SK-N-SH (cell line): ENCODE measurements at regions not wholly inside any gene's neighbourhood (a gene's known extent, or its start where the extent isn't known, plus 50 kb on each side); places are given as distances from the start of the nearest gene placed in this dataset.

Experiments used
- CTCF ChIA-PET: fragments of 300-600, 350-600 bp; formaldehyde crosslinking; extraction: SDS; loops from one replicate; lab custom pipeline; 2021; lab: Yijun Ruan, JAX
- POLR2A ChIA-PET: fragments of 350-600 bp; sonication (Branson Sonifier 250); formaldehyde crosslinking; extraction: SDS; loops from one replicate; lab custom pipeline; 2020; ENCODE audit warnings: antibody characterized with exemption, inconsistent platforms; lab: Yijun Ruan, JAX
- DNase-seq: peaks from one replicate; pipeline ENCODE4 v3.0.0; 2012
- H2AFZ ChIP-seq: fragments of 200-600 bp; sonication (generic); 2 replicates; pipeline ENCODE4 v1.8.1; 2016; ENCODE audit warnings: antibody characterized with exemption, mild to moderate bottlenecking, low read depth
- H3F3A ChIP-seq: fragments of 200-600 bp; sonication (generic); replicated peaks from 2 replicates; pipeline ENCODE3; 2016; ENCODE audit warnings: antibody characterized with exemption, mild to moderate bottlenecking; ENCODE audit not compliant: insufficient read depth
- H3K27ac ChIP-seq, 2 experiments: fragments of 200-500 bp in 1 of 2; fragments of 200-600 bp in 1 of 2; sonication (Bioruptor generic) in 1 of 2; sonication (generic), shearing (Covaris generic) in 1 of 2; 2 replicates each; pipeline versions ENCODE4 v1.5.1 to v1.6.1; 2014 to 2016; ENCODE audit warnings: low read depth in 2 of 2, inconsistent platforms in 1 of 2, low read length in 1 of 2, mild to moderate bottlenecking in 1 of 2, mixed read lengths in 1 of 2
- H3K27me3 ChIP-seq: fragments of 200-600 bp; sonication (generic), shearing (Covaris generic); 2 replicates; pipeline ENCODE4 v1.6.1; 2016; ENCODE audit warnings: mixed run types; ENCODE audit not compliant: insufficient read depth
- H3K36me3 ChIP-seq, 2 experiments: fragments of 200-500 bp in 1 of 2; fragments of 200-600 bp in 1 of 2; sonication (Bioruptor generic) in 1 of 2; sonication (generic) in 1 of 2; replicated peaks in 1 of 2; 2 replicates each; pipeline versions ENCODE3 to v1.5.1; 2014 to 2016; ENCODE audit warnings: low read length in 1 of 2, mild to moderate bottlenecking in 1 of 2; ENCODE audit not compliant: insufficient read depth in 2 of 2, control insufficient read depth in 1 of 2
- H3K4me1 ChIP-seq, 2 experiments: fragments of 200-500 bp in 1 of 2; fragments of 200-600 bp in 1 of 2; sonication (Bioruptor generic) in 1 of 2; sonication (generic), shearing (Covaris generic) in 1 of 2; 2 replicates each; pipeline versions ENCODE4 v1.5.1 to v1.6.1; 2014 to 2016; ENCODE audit warnings: low read depth in 1 of 2, low read length in 1 of 2, mixed run types in 1 of 2; ENCODE audit not compliant: insufficient read depth in 2 of 2, control insufficient read depth in 1 of 2
- H3K4me2 ChIP-seq: fragments of 200-600 bp; sonication (generic), shearing (Covaris generic); 2 replicates; pipeline ENCODE4 v1.6.1; 2017; ENCODE audit warnings: mixed run types
- H3K4me3 ChIP-seq, 2 experiments: fragments of 200-500 bp in 1 of 2; fragments of 200-600 bp in 1 of 2; sonication (Bioruptor generic) in 1 of 2; sonication (generic), shearing (Covaris generic) in 1 of 2; 2 replicates each; pipeline versions ENCODE4 v1.5.1 to v1.8.1; 2014 to 2016; ENCODE audit warnings: low read depth in 2 of 2, inconsistent platforms in 1 of 2, low read length in 1 of 2, mild to moderate bottlenecking in 1 of 2, mixed read lengths in 1 of 2, moderate library complexity in 1 of 2
- H3K79me2 ChIP-seq: fragments of 200-600 bp; sonication (generic); 2 replicates; pipeline ENCODE4 v1.8.1; 2017; ENCODE audit warnings: mild to moderate bottlenecking; ENCODE audit not compliant: insufficient read depth
- H3K9ac ChIP-seq: fragments of 200-600 bp; sonication (generic); 2 replicates; pipeline ENCODE4 v1.6.1; 2017; ENCODE audit warnings: mixed run types
- H3K9me2 ChIP-seq: fragments of 200-600 bp; sonication (generic); 2 replicates; pipeline ENCODE4 v1.6.1; 2017; ENCODE audit warnings: mixed run types
- H3K9me3 ChIP-seq: fragments of 200-600 bp; sonication (generic); 2 replicates; pipeline ENCODE4 v1.6.1; 2017; ENCODE audit warnings: mixed run types, mild to moderate bottlenecking, moderate library complexity
- H4K20me1 ChIP-seq: fragments of 200-600 bp; sonication (generic); 2 replicates; pipeline ENCODE4 v1.6.1; 2017; ENCODE audit warnings: mild to moderate bottlenecking, mixed run types; ENCODE audit not compliant: insufficient read depth
- CHD2 ChIP-seq: fragments of 150-350 bp; IDR thresholded peaks from 2 replicates; pipeline ENCODE4 v1.6.1; 2018; ENCODE audit warnings: low read length; ENCODE audit not compliant: partially characterized antibody
- ELF1 ChIP-seq: IDR thresholded peaks from 2 replicates; pipeline ENCODE4 v1.4.0; 2012
- EZH2phosphoT487 ChIP-seq: fragments of 200-600 bp; sonication (generic); IDR thresholded peaks from 2 replicates; pipeline ENCODE4 v1.6.1; 2017; ENCODE audit warnings: low read depth, mixed run types, mild to moderate bottlenecking, antibody characterized with exemption, moderate library complexity, borderline replicate concordance
- FOSL2 ChIP-seq: IDR thresholded peaks from 2 replicates; pipeline ENCODE4 v1.4.0; 2012; ENCODE audit warnings: low read depth, mild to moderate bottlenecking, moderate library complexity, borderline replicate concordance
- FOXJ3 ChIP-seq: sonication (generic); formaldehyde crosslinking; IDR thresholded peaks from 2 replicates; pipeline ENCODE4 v1.5.1; 2020; ENCODE audit warnings: mild to moderate bottlenecking, missing genetic modification reagents
- FOXM1 ChIP-seq: IDR thresholded peaks from 2 replicates; pipeline ENCODE4 v1.4.0; 2012; ENCODE audit warnings: low read depth, mild to moderate bottlenecking
- GATA2 ChIP-seq: sonication (generic); formaldehyde crosslinking; IDR thresholded peaks from 2 replicates; pipeline ENCODE4 v1.5.0; 2020; ENCODE audit warnings: mild to moderate bottlenecking, missing genetic modification reagents
- MAX ChIP-seq: IDR thresholded peaks from 2 replicates; pipeline ENCODE4 v1.4.0; 2012; ENCODE audit warnings: low read depth
- MEF2A ChIP-seq: IDR thresholded peaks from 2 replicates; pipeline ENCODE4 v1.4.0; 2012; ENCODE audit warnings: low read depth, borderline replicate concordance
- MXI1 ChIP-seq: IDR thresholded peaks from 2 replicates; pipeline ENCODE4 v1.6.1; 2012; ENCODE audit warnings: mild to moderate bottlenecking, low read depth, low read length, improper control_type of control experiment
- NFIC ChIP-seq: IDR thresholded peaks from 2 replicates; pipeline ENCODE4 v1.4.0; 2012; ENCODE audit warnings: borderline replicate concordance
- NRF1 ChIP-seq: IDR thresholded peaks from 2 replicates; pipeline ENCODE4 v1.6.1; 2012; ENCODE audit warnings: low read depth, mild to moderate bottlenecking, low read length
- POLR2AphosphoS5 ChIP-seq: IDR thresholded peaks from 2 replicates; pipeline ENCODE4 v1.6.1; 2012; ENCODE audit warnings: low read depth, low read length
- RAD21 ChIP-seq: IDR thresholded peaks from 2 replicates; pipeline ENCODE4 v1.6.1; 2012; ENCODE audit warnings: mild to moderate bottlenecking, low read length
- RFX5 ChIP-seq: IDR thresholded peaks from 2 replicates; pipeline ENCODE4 v1.6.1; 2012; ENCODE audit warnings: mild to moderate bottlenecking, improper control_type of control experiment, low read length
- RXRA ChIP-seq: IDR thresholded peaks from 2 replicates; pipeline ENCODE4 v1.4.0; 2012; ENCODE audit warnings: low read depth, mild to moderate bottlenecking, borderline replicate concordance
- SMC3 ChIP-seq: IDR thresholded peaks from 2 replicates; pipeline ENCODE4 v1.6.1; 2012; ENCODE audit warnings: low read depth, low read length, improper control_type of control experiment
- TCF12 ChIP-seq: IDR thresholded peaks from 2 replicates; pipeline ENCODE4 v1.4.0; 2012
- TEAD4 ChIP-seq: IDR thresholded peaks from 2 replicates; pipeline ENCODE4 v1.4.0; 2012; ENCODE audit warnings: mild to moderate bottlenecking, borderline replicate concordance; ENCODE audit not compliant: insufficient read depth
- USF1 ChIP-seq: IDR thresholded peaks from 2 replicates; pipeline ENCODE4 v1.4.0; 2012; ENCODE audit warnings: low read depth, borderline replicate concordance
- USF2 ChIP-seq: fragments of 150-350 bp; IDR thresholded peaks from 2 replicates; pipeline ENCODE4 v1.6.1; 2017; ENCODE audit warnings: antibody characterized with exemption, low read length, low read depth, borderline replicate concordance
- YY1 ChIP-seq: IDR thresholded peaks from 2 replicates; pipeline ENCODE4 v1.4.0; 2012; ENCODE audit warnings: low read depth, mild to moderate bottlenecking
- WGBS: methylation state at CpG from one replicate; pipeline ENCODE4 v1.1.6; 2017; ENCODE audit warnings: low lambda C conversion rate; 5-methylcytosine and 5-hydroxymethylcytosine counted together

GRCh38 chr1:244303610-244303969, 148.1 kb downstream of the ADSS2 start (continued):
- TF ChIP-seq USF1 (no peak), FOXJ3 (CRISPR knock-in tag) (no peak), FOXM1 (no peak), EZH2phosphoT487 (no peak)

GRCh38 chr1:244304156-244304555, 147.6 kb downstream of the ADSS2 start:
- no peaks in the 10 kb centered on the region for H4K20me1 ChIP-seq
- H3K27me3 ChIP-seq: no peaks in the 10 kb centered on the region
- WGBS: 89% methylated on average over 11 of the region's 11 CpGs
- H3K9me3 ChIP-seq: peaks cover 9% of the 10 kb centered on the region
- POLR2A ChIA-PET: no interaction called here
- H3K27ac ChIP-seq: no peak overlapping the region
- peaks cover 0 to 4% of the 10 kb centered on the region in 2 experiments; a peak in 1 of 4 replicates for H3K4me1 ChIP-seq
- H2AFZ ChIP-seq: no peak overlapping the region
- H3K9me2 ChIP-seq: no peaks in the 10 kb centered on the region
- H3K9ac ChIP-seq: no peak overlapping the region
- no peak overlapping the region for H3K4me2 ChIP-seq
- no peak for TF ChIP-seq TEAD4
- no peak overlapping the region for H3K4me3 ChIP-seq
- H3F3A ChIP-seq: no peaks in the 10 kb centered on the region
- H3K79me2 ChIP-seq: no peaks in the 10 kb centered on the region
- no peak for DNase-seq
- H3K36me3 ChIP-seq: no peaks in the 10 kb centered on the region
- CTCF ChIA-PET: no interaction called here

GRCh38 chr1:244304656-244305055, 147.1 kb downstream of the ADSS2 start:
- Histone ChIP-seq H3K4me1 (peaks cover 0 to 2% of the 10 kb centered on the region in 2 experiments; a peak in 1 of 4 replicates), H3K36me3 (no peaks in the 10 kb centered on the region), H3K4me2 (no peak overlapping the region), H3K4me3 (no peak overlapping the region), H3K79me2 (no peaks in the 10 kb centered on the region), H3K9me2 (no peaks in the 10 kb centered on the region), H3K27ac (no peak overlapping the region), H2AFZ (no peak overlapping the region), H3K9ac (no peak overlapping the region), H3K9me3 (peaks cover 9% of the 10 kb centered on the region), H4K20me1 (no peaks in the 10 kb centered on the region), H3F3A (no peaks in the 10 kb centered on the region), H3K27me3 (no peaks in the 10 kb centered on the region)
- DNase-seq: no peak
- TF ChIP-seq MAX (no peak), YY1 (no peak), GATA2 (CRISPR knock-in tag) (no peak), RXRA (no peak), RAD21 (no peak), FOXM1 (no peak), ELF1 (no peak), RFX5 (no peak), TCF12 (no peak), NRF1 (no peak), MXI1 (no peak), USF2 (no peak), MEF2A (no peak), USF1 (no peak), NFIC (no peak), SMC3 (no peak), FOSL2 (no peak), CHD2 (no peak), EZH2phosphoT487 (no peak), POLR2AphosphoS5 (no peak)
- CTCF ChIA-PET: no interaction called here
- POLR2A ChIA-PET: no interaction called here
- WGBS: 69% methylated on average over 3 of the region's 3 CpGs
